Fibroblast of skin of right biceps (primary cell): ENCODE measurements at regions not wholly inside any gene's neighbourhood (a gene's known extent, or its start where the extent isn't known, plus 50 kb on each side); places are given as distances from the start of the nearest gene placed in this dataset.

ENCODE experiments used
- DNase-seq: peaks from one replicate; pipeline ENCODE4 v3.0.0-alpha.2; 2013

- no peak for DNase-seq
These were observed 274.5 kb downstream of the PRR16 start for GRCh38 chr5:120738568-120738967.

- no peak for DNase-seq
These were observed 276.9 kb downstream of the PRR16 start for GRCh38 chr5:120740989-120741388.

GRCh38 chr5:120748474-120748873 is 284.4 kb downstream of the PRR16 start:
- DNase-seq, result no peak

- no peak for DNase-seq
These were observed 285.6 kb downstream of the PRR16 start for GRCh38 chr5:120749737-120750136.

- DNase-seq, result no peak
These were observed 295.5 kb downstream of the PRR16 start for GRCh38 chr5:120759587-120759986.

GRCh38 chr5:120761986-120762385 is 297.9 kb downstream of the PRR16 start:
- no peak for DNase-seq

GRCh38 chr5:120765189-120765588 is 301.1 kb downstream of the PRR16 start:
- peak; percentile 46 for DNase-seq

- peak; percentile 57 for DNase-seq
These were observed 303.2 kb downstream of the PRR16 start for GRCh38 chr5:120767178-120767820.

GRCh38 chr5:120769312-120769872 is 305.3 kb downstream of the PRR16 start:
- DNase-seq, result peak; percentile 92

- DNase-seq, result peak; percentile 28
These were observed 307.1 kb downstream of the PRR16 start for GRCh38 chr5:120771202-120771601.

GRCh38 chr5:120778491-120779484 is 314.7 kb downstream of the PRR16 start:
- DNase-seq, result peak; percentile 86

GRCh38 chr5:120779674-120780073 is 315.6 kb downstream of the PRR16 start:
- peak; percentile 54 for DNase-seq

- no peak for DNase-seq
These were observed 324.4 kb downstream of the PRR16 start for GRCh38 chr5:120788481-120788880.

GRCh38 chr5:120789918-120790317 is 325.8 kb downstream of the PRR16 start:
- no peak for DNase-seq

GRCh38 chr5:120790339-120790738 is 326.2 kb downstream of the PRR16 start:
- no peak for DNase-seq

- no peak for DNase-seq
These were observed 328.4 kb downstream of the PRR16 start for GRCh38 chr5:120792477-120792876.

GRCh38 chr5:120794121-120794520 is 330.0 kb downstream of the PRR16 start:
- DNase-seq, result no peak

- peak; percentile 39 for DNase-seq
These were observed 339.2 kb downstream of the PRR16 start for GRCh38 chr5:120803282-120803681.

- DNase-seq, result no peak
These were observed 341.0 kb downstream of the PRR16 start for GRCh38 chr5:120805131-120805530.

- DNase-seq, result peak; percentile 27
These were observed 342.1 kb downstream of the PRR16 start for GRCh38 chr5:120806202-120806601.

GRCh38 chr5:120808135-120808534 is 344.0 kb downstream of the PRR16 start:
- DNase-seq, result peak; percentile 69

- peak; percentile 44 for DNase-seq
These were observed 344.5 kb downstream of the PRR16 start for GRCh38 chr5:120808606-120809005.

- DNase-seq, result no peak
These were observed 349.5 kb downstream of the PRR16 start for GRCh38 chr5:120813551-120813950.
